ENCODE measurements at regions not wholly inside any gene's neighbourhood (a gene's known extent, or its start where the extent isn't known, plus 50 kb on each side); places are given as distances from the start of the nearest gene placed in this dataset.

DNA sequence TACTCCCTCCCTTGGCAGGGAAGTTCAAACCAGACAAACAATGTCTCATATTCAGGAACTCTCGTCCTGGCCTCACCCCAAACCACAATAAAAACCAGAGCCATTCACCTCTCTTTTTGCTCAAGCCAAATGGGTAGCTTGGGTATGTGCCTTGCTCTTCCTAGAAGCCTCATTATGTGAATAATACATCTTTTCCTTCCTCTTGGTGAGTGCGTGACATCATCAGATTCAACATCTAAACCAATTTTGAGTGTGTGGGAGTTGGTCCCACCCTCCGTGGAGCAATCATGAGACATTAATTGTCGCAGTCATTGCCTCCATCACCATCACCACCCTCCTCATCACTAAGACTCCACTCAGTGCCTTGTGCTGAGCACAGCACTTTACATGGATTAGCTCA lies 482.9 kb downstream of the PTPRU start:
- H3K27ac ChIP-seq (ENCODE audit: low read depth, low read length), result no peak overlapping the region
- FAIRE-seq, result no peak
- H3K4me3 Mint-ChIP-seq (ENCODE audit: unreplicated experiment), result no peak overlapping the region
- H4K20me1 ChIP-seq (ENCODE audit: insufficient read depth, low read length), result no peaks in the 10 kb centered on the region
- H3K36me3 ChIP-seq (ENCODE audit: insufficient read depth, low read length), result no peaks in the 10 kb centered on the region
- TF ChIP-seq, protein P1, sequence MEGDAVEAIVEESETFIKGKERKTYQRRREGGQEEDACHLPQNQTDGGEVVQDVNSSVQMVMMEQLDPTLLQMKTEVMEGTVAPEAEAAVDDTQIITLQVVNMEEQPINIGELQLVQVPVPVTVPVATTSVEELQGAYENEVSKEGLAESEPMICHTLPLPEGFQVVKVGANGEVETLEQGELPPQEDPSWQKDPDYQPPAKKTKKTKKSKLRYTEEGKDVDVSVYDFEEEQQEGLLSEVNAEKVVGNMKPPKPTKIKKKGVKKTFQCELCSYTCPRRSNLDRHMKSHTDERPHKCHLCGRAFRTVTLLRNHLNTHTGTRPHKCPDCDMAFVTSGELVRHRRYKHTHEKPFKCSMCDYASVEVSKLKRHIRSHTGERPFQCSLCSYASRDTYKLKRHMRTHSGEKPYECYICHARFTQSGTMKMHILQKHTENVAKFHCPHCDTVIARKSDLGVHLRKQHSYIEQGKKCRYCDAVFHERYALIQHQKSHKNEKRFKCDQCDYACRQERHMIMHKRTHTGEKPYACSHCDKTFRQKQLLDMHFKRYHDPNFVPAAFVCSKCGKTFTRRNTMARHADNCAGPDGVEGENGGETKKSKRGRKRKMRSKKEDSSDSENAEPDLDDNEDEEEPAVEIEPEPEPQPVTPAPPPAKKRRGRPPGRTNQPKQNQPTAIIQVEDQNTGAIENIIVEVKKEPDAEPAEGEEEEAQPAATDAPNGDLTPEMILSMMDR (IDR thresholded peaks at IDR 0.05; ENCODE audit: insufficient read depth, low read depth, low read length), result no peak
- TF ChIP-seq EZH2 (IDR thresholded peaks at IDR 0.05; ENCODE audit: insufficient read depth, low read length), result no peak
- no peaks in the 10 kb centered on the region for H3K4me1 Mint-ChIP-seq (ENCODE audit: low read depth, unreplicated experiment)
- peak overlapping the region; percentile 24 for H3K4me2 ChIP-seq (ENCODE audit: low read length)
- no peak overlapping the region for H2AFZ ChIP-seq (ENCODE audit: low read depth, low read length)
- peaks cover 59% of the 10 kb centered on the region for H3K9me3 Mint-ChIP-seq (ENCODE audit: unreplicated experiment)
- no peak overlapping the region for H3K9ac ChIP-seq (ENCODE audit: low read length)
- no peaks in the 10 kb centered on the region for H3K79me2 ChIP-seq (ENCODE audit: insufficient read depth, low read length)
- H3K9me3 ChIP-seq (ENCODE audit: insufficient read depth, low read depth, low read length), result peaks cover 36% of the 10 kb centered on the region
- no peaks in the 10 kb centered on the region for H3K27me3 ChIP-seq (ENCODE audit: insufficient read depth, low read length)
- H3K27me3 Mint-ChIP-seq (ENCODE audit: low read depth, unreplicated experiment), result peaks cover 46% of the 10 kb centered on the region
- no peaks in the 10 kb centered on the region for H3K36me3 Mint-ChIP-seq (ENCODE audit: low read depth, unreplicated experiment)
- peak; percentile 98 for DNase-seq (ENCODE audit: low read depth)
- no peaks in the 10 kb centered on the region for H3K4me1 ChIP-seq (ENCODE audit: insufficient read depth, low read length)
- H3K27ac Mint-ChIP-seq (ENCODE audit: unreplicated experiment), result no peak overlapping the region
- no peak overlapping the region for H3K4me3 ChIP-seq (ENCODE audit: insufficient read depth, low read depth, low read length)

DNA sequence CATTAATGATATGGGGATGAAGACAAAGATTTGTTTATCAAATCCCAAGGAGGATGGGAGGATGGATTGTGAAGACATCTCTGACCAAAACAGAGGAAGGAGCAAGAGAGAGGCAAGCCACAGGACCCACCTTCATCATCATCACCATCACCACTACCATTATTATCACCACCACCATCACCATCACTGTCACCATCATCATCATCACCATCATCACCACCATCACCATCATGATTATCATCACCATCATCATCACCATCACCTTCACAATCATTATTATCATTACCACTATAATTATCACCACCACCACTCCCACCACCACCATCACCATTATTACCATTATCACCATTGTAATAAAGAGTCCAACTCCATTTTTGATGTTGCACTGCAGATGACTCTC lies 482.5 kb downstream of the PTPRU start:
- H3K4me2 ChIP-seq (ENCODE audit: low read length), result peak overlapping the region; percentile 9
- no peak for TF ChIP-seq EZH2 (IDR thresholded peaks at IDR 0.05; ENCODE audit: insufficient read depth, low read length)
- TF ChIP-seq, protein P1 (IDR thresholded peaks at IDR 0.05; ENCODE audit: insufficient read depth, low read depth, low read length), result no peak
- DNase-seq (ENCODE audit: low read depth) (no peak), FAIRE-seq (no peak)
- no peak overlapping the region for H3K9ac ChIP-seq (ENCODE audit: low read length)
- Mint-ChIP-seq H3K9me3 (ENCODE audit: unreplicated experiment) (peaks cover 57% of the 10 kb centered on the region), H3K27ac (ENCODE audit: unreplicated experiment) (no peak overlapping the region), H3K4me3 (ENCODE audit: unreplicated experiment) (no peak overlapping the region), H3K36me3 (ENCODE audit: low read depth, unreplicated experiment) (no peaks in the 10 kb centered on the region), H3K27me3 (ENCODE audit: low read depth, unreplicated experiment) (peaks cover 46% of the 10 kb centered on the region), H3K4me1 (ENCODE audit: low read depth, unreplicated experiment) (no peaks in the 10 kb centered on the region)
- H2AFZ ChIP-seq (ENCODE audit: low read depth, low read length), result no peak overlapping the region
- no peak overlapping the region for H3K4me3 ChIP-seq (ENCODE audit: insufficient read depth, low read depth, low read length)
- H3K27ac ChIP-seq (ENCODE audit: low read depth, low read length), result no peak overlapping the region
- H3K27me3 ChIP-seq (ENCODE audit: insufficient read depth, low read length), result no peaks in the 10 kb centered on the region
- H3K4me1 ChIP-seq (ENCODE audit: insufficient read depth, low read length), result no peaks in the 10 kb centered on the region
- H4K20me1 ChIP-seq (ENCODE audit: insufficient read depth, low read length), result no peaks in the 10 kb centered on the region
- no peaks in the 10 kb centered on the region for H3K79me2 ChIP-seq (ENCODE audit: insufficient read depth, low read length)
- no peaks in the 10 kb centered on the region for H3K36me3 ChIP-seq (ENCODE audit: insufficient read depth, low read length)
- H3K9me3 ChIP-seq (ENCODE audit: insufficient read depth, low read depth, low read length), result peaks cover 33% of the 10 kb centered on the region

DNA sequence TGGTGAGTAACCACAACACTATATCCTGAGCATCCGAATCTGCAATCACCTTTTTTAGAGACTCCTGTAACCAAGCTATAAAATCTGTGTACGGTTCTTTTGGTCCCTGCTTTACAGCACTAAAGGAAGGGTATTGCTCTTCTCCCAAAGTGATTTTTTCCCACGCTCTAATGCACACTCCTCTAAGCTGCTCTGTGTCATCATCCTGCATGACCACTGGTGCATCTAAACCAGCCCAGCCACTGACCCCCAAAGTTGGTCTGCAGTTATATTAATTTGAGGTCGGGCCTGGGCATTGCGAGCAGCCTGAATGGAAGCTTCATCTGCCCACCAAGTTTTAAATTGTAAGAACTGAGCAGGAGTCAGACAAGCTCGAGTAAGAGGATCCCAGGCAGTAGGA lies 480.0 kb downstream of the PTPRU start:
- H3K9me3 ChIP-seq (ENCODE audit: insufficient read depth, low read depth, low read length), result peaks cover 10% of the 10 kb centered on the region
- TF ChIP-seq EZH2 (IDR thresholded peaks at IDR 0.05; ENCODE audit: insufficient read depth, low read length), result no peak
- TF ChIP-seq, protein P1 (IDR thresholded peaks at IDR 0.05; ENCODE audit: insufficient read depth, low read depth, low read length), result no peak

More for the DNA sequence above, 480.0 kb downstream of the PTPRU start:
- Mint-ChIP-seq H3K9me3 (ENCODE audit: unreplicated experiment) (peaks cover 41% of the 10 kb centered on the region), H3K4me3 (ENCODE audit: unreplicated experiment) (no peak overlapping the region), H3K4me1 (ENCODE audit: low read depth, unreplicated experiment) (peaks cover 10% of the 10 kb centered on the region), H3K27ac (ENCODE audit: unreplicated experiment) (no peak overlapping the region), H3K36me3 (ENCODE audit: low read depth, unreplicated experiment) (no peaks in the 10 kb centered on the region), H3K27me3 (ENCODE audit: low read depth, unreplicated experiment) (peaks cover 43% of the 10 kb centered on the region)
- DNase-seq (ENCODE audit: low read depth) (peak; percentile 9), FAIRE-seq (no peak)
- Histone ChIP-seq H3K9ac (ENCODE audit: low read length) (no peak overlapping the region), H3K27me3 (ENCODE audit: insufficient read depth, low read length) (no peaks in the 10 kb centered on the region), H3K4me1 (ENCODE audit: insufficient read depth, low read length) (peaks cover 16% of the 10 kb centered on the region), H3K4me3 (ENCODE audit: insufficient read depth, low read depth, low read length) (no peak overlapping the region), H3K36me3 (ENCODE audit: insufficient read depth, low read length) (no peaks in the 10 kb centered on the region), H3K27ac (ENCODE audit: low read depth, low read length) (no peak overlapping the region), H3K79me2 (ENCODE audit: insufficient read depth, low read length) (no peaks in the 10 kb centered on the region), H2AFZ (ENCODE audit: low read depth, low read length) (no peak overlapping the region), H3K4me2 (ENCODE audit: low read length) (no peak overlapping the region), H4K20me1 (ENCODE audit: insufficient read depth, low read length) (no peaks in the 10 kb centered on the region)
